NT2/D1 (cell line): ENCODE measurements at regions not wholly inside any gene's neighbourhood (a gene's known extent, or its start where the extent isn't known, plus 50 kb on each side); places are given as distances from the start of the nearest gene placed in this dataset.

ENCODE experiments used
- SUZ12 ChIP-seq: IDR thresholded peaks from 2 replicates; pipeline ENCODE4 v1.6.1; 2011; ENCODE audit not compliant: insufficient read length, insufficient read depth; ENCODE audit errors: extremely low read depth
- YY1 ChIP-seq: IDR thresholded peaks from 2 replicates; pipeline ENCODE4 v1.6.1; 2011; ENCODE audit not compliant: insufficient read length, insufficient read depth
- ZNF274 ChIP-seq: IDR thresholded peaks from 2 replicates; pipeline ENCODE4 v1.6.1; 2011; ENCODE audit warnings: mild to moderate bottlenecking, low read depth, low read length

DNA sequence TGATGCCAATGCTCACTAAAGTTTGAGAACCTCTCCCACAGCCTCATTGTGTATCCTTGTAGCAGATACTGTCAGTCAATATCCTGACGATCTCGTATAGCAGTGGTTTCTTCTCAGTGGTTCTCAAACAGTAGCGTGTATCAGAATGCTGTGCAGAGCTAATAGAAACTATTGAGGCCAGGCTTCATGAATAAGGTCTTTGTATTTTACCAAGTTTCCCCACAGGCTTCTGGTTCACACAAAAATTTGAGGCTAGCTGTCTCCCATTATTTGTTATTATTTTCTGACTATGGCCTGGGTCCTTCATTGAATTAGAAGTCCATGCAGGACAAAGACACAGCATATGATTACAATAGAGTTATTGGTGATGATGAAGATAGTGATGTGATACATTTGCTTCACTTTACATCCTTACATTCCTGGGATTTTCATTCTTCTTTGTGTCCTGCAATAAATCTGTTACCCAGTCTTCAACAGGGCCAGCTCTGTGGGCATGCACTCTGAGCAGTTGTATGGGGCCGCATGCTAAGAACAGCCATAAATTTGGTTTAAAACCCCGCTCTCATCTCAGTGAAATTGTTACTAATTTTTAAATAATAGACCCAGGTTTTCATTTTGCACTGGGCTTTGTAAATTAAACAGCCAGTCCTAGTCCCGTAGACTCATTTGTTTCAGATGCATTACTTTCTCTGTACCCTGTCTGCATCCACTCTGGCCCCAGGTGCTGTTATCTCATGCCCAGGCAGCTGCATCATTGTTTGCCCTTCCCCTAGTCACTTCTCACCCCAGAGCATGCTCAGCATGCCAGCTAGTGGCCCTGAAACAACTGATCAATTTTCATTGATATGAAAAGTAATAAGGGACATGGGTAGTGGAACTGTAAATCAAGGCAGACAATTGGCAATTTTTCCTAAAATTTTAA lies 199.9 kb upstream of the PIK3R1 start:
- TF ChIP-seq YY1, result no peak
- TF ChIP-seq SUZ12, result no peak
- no peak for TF ChIP-seq ZNF274
